Activated CD8-positive, alpha-beta memory T cell treated with anti-CD3 and anti-CD28 coated beads, Interleukin-2, amount 10 ng/mL, durations not matched to agents 7 days and 5 days (primary cell): ENCODE measurements at regions not wholly inside any gene's neighbourhood (a gene's known extent, or its start where the extent isn't known, plus 50 kb on each side); places are given as distances from the start of the nearest gene placed in this dataset.
"Not testable (repeated sequence)": the region's sequence is repeated elsewhere in the genome, so short reads cannot be mapped to it uniquely, and the experiment has no call there.

Experiments
- ATAC-seq: fragments of 150-1000 bp; cut with Tn5 transposase; one replicate; pipeline ENCODE4 v1.10.0; 2021; ENCODE audit warnings: moderate library complexity
- CTCF ChIA-PET: fragments of 350-600 bp; sonication (Branson Sonifier 250); formaldehyde crosslinking; loops from one replicate; lab custom pipeline; 2021; ENCODE audit warnings: antibody characterized with exemption; lab: Charles Lee
- DNase-seq: peaks from one replicate; pipeline ENCODE4 v3.0.0-alpha.2; 2020
- H3K27ac Mint-ChIP-seq: one replicate; pipeline ENCODE4 v1.8.0; 2021; ENCODE audit warnings: mild to moderate bottlenecking, mixed read lengths
- H3K27me3 Mint-ChIP-seq: one replicate; pipeline ENCODE4 v1.8.0; 2021; ENCODE audit warnings: mixed read lengths
- H3K36me3 Mint-ChIP-seq: one replicate; pipeline ENCODE4 v1.8.0; 2021; ENCODE audit warnings: mild to moderate bottlenecking, mixed read lengths
- H3K4me1 Mint-ChIP-seq: one replicate; pipeline ENCODE4 v1.8.0; 2021; ENCODE audit warnings: mixed read lengths
- H3K4me3 Mint-ChIP-seq: one replicate; pipeline ENCODE4 v1.8.0; 2021; ENCODE audit warnings: mild to moderate bottlenecking, moderate library complexity, mixed read lengths
- H3K9me3 Mint-ChIP-seq: one replicate; pipeline ENCODE4 v1.8.0; 2022; ENCODE audit warnings: low read depth, mixed read lengths

DNA sequence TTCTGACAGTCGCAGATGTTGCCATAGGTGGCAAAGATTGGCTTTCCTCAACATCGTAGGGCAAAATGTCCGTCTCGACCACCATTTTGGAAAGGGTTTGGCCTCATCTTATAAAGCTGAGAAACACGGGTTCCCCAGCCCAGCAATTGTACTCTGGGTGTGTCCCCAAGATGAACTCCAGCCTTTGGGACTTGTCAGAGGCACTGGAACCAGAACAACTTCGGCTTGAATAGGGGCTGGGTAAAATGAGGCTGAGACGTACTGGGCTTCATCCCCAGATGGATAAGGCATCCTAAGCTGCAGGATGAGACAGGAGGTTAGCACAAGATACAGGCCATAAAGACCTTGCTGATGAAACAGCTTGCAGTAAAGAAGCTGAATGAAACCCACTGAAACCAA, 151.9 kb downstream of the CRLF2 start:
- Mint-ChIP-seq H3K27ac (no peak overlapping the region), H3K9me3 (peaks cover 24% of the 10 kb centered on the region), H3K36me3 (no peaks in the 10 kb centered on the region), H3K4me3 (no peak overlapping the region), H3K4me1 (no peaks in the 10 kb centered on the region), H3K27me3 (no peaks in the 10 kb centered on the region)
- no peak for ATAC-seq
- CTCF ChIA-PET: no interaction called here
- no peak for DNase-seq

- DNase-seq: no peak
- ATAC-seq: no peak
- CTCF ChIA-PET: no interaction called here
- Mint-ChIP-seq H3K9me3 (peaks cover 24% of the 10 kb centered on the region), H3K36me3 (no peaks in the 10 kb centered on the region), H3K27ac (no peak overlapping the region), H3K4me1 (no peaks in the 10 kb centered on the region), H3K4me3 (no peak overlapping the region), H3K27me3 (no peaks in the 10 kb centered on the region)
Measured at GRCh38 chrX:1059576-1060561, 152.6 kb downstream of the CRLF2 start.

DNA sequence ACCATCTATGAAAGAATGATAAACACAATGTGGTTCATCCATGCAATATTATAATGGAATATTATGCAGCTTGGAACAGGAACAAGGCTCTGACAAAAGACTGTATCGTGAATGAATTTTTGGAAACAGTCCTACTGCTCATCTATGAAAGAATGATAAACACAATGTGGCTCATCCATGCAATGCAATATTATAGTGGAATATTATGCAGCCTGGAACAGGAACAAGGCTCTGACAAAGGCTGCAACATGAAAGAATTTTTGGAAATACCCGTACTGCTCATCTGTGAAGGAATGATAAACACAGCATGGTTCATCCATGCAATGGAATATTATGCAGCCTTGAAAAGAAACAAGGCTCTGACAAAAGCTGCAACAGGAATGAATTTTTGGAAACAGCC, 158.8 kb downstream of the CRLF2 start:
- H3K4me1 Mint-ChIP-seq, ATAC-seq, H3K4me3 Mint-ChIP-seq, H3K27me3 Mint-ChIP-seq, DNase-seq, H3K27ac Mint-ChIP-seq, CTCF ChIA-PET, H3K36me3 Mint-ChIP-seq: not testable (repeated sequence)
- H3K9me3 Mint-ChIP-seq: peaks cover 24% of the 10 kb centered on the region

DNA sequence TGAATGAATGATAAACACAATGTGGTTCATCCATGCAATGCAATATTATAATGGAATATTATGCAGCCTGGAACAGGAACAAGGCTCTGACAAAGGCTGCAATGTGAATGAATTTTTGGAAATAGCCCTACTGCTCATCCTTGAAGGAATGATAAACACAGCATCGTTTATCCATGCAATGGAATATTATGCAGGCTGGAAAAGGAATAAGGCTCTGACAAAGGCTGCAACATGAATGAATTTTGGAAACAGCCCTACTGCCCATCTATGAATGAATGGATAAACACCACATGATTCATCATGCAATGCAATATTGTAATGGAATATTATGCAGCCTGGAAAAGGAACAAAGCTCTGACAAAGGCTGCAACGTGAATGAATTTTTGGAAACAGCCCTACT, 159.4 kb downstream of the CRLF2 start:
- Mint-ChIP-seq H3K36me3 (no peaks in the 10 kb centered on the region), H3K4me3 (no peak overlapping the region), H3K27me3 (no peaks in the 10 kb centered on the region), H3K4me1 (no peaks in the 10 kb centered on the region), H3K9me3 (peaks cover 23% of the 10 kb centered on the region), H3K27ac (no peak overlapping the region)
- CTCF ChIA-PET: no interaction called here
- ATAC-seq: no peak
- DNase-seq: no peak

- Mint-ChIP-seq H3K36me3 (no peaks in the 10 kb centered on the region), H3K4me1 (no peaks in the 10 kb centered on the region), H3K9me3 (peaks cover 23% of the 10 kb centered on the region), H3K27me3 (no peaks in the 10 kb centered on the region), H3K4me3 (no peak overlapping the region), H3K27ac (no peak overlapping the region)
- no peak for ATAC-seq
- CTCF ChIA-PET: no interaction called here
- DNase-seq: no peak
Measured at GRCh38 chrX:1052021-1052420, 160.4 kb downstream of the CRLF2 start.

DNA sequence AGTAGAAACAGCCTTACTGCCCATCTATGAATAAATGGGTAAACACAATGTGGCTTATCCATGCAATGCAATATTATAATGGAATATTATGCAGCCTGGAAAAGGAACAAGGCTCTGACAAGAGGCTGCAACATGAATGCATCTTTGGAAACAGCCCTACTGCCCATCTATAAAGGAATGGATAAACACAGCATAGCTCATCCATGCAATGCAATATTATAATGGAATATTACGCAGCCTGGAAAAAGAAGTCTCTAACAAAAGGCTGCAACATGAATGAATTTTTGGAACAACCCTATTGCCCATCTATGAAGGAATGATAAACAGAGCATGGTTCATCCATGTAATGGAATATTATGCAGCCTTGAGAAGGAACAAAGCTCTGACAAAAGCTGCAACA, 161.0 kb downstream of the CRLF2 start:
- H3K4me3 Mint-ChIP-seq: no peak overlapping the region
- no peaks in the 10 kb centered on the region for H3K4me1 Mint-ChIP-seq
- DNase-seq (no peak), ATAC-seq (no peak)
- CTCF ChIA-PET: no interaction called here
- peaks cover 23% of the 10 kb centered on the region for H3K9me3 Mint-ChIP-seq
- no peaks in the 10 kb centered on the region for H3K36me3 Mint-ChIP-seq
- no peak overlapping the region for H3K27ac Mint-ChIP-seq
- H3K27me3 Mint-ChIP-seq: no peaks in the 10 kb centered on the region

DNA sequence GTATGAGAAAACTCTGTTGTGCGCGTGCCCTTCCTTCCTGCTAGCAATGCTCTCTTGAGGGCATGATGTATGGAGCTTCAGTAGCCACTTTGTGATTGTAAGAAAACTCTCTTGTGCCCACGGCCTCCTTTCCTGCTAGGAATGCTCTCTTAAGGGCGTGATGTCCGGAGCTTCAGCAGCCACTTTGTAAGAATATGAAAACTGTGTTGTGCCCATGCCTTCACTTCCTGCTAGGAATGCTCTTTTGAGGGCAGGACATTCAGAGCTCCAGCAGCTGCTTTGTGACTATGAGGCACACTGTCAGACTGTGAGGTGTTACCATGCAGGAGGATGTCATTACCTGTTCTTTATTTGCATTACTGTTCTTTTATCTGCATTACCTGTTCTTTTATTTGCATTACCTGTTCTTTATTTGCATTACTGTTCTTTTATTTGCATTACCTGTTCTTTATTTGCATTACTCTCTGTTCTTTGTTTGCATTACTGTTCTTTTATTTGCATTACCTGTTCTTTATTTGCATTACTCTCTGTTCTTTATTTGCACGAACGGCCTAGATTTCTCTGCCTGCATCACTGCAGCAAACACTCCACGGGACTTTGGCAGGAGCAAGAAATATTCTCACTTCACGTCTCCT, 166.7 kb downstream of the CRLF2 start:
- ATAC-seq (no peak), DNase-seq (no peak)
- H3K27me3 Mint-ChIP-seq: no peaks in the 10 kb centered on the region
- no peaks in the 10 kb centered on the region for H3K36me3 Mint-ChIP-seq
- no peaks in the 10 kb centered on the region for H3K4me1 Mint-ChIP-seq
- H3K27ac Mint-ChIP-seq: no peak overlapping the region
- H3K4me3 Mint-ChIP-seq: no peak overlapping the region
- CTCF ChIA-PET: no interaction called here
- peaks cover 15% of the 10 kb centered on the region for H3K9me3 Mint-ChIP-seq

DNA sequence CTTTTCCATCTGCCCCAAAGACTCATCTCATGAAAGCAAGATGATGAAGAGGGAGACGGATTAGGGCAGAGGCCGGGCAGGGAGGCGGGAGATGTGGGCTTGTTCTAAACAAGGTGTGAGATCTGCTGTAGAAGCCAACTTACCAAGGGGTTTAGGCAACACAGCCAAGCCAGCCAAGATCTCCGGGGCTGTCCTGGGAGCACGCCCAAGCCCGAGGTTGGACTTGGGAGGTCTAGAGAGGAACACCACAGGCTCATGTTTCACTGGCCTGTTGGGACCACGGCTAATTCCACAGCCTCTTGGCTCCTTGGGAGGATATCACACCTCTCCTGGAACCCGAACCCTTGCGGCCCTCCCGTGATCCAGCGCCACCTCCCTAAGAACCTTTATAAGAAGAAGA, 171.4 kb downstream of the CRLF2 start:
- Mint-ChIP-seq H3K36me3 (no peaks in the 10 kb centered on the region), H3K27ac (no peak overlapping the region), H3K27me3 (no peaks in the 10 kb centered on the region), H3K9me3 (peaks cover 13% of the 10 kb centered on the region), H3K4me1 (no peaks in the 10 kb centered on the region), H3K4me3 (no peak overlapping the region)
- DNase-seq (no peak), ATAC-seq (no peak)
- CTCF ChIA-PET: no interaction called here

DNA sequence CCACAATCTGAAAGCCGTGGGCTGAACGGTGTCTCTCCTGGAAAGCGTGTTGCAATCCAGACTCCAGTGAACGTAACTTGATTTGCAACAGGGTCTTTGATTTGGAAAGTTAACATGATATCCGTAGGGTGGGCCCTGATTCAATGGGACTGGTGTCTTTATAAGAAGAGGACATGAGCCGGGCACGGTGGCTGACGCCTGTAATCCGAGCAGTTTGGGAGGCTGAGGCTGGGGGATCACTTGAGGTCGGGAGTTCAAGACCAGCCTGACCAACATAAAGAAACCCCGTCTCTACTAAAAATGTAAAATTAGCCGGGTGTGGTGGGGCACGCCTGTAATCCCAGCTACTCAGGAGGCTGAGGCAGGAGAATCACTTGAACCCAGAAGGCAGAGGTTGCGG, 176.5 kb downstream of the CRLF2 start:
- not testable (repeated sequence) for H3K4me3 Mint-ChIP-seq, ATAC-seq
- peaks cover 13% of the 10 kb centered on the region for H3K9me3 Mint-ChIP-seq

DNA sequence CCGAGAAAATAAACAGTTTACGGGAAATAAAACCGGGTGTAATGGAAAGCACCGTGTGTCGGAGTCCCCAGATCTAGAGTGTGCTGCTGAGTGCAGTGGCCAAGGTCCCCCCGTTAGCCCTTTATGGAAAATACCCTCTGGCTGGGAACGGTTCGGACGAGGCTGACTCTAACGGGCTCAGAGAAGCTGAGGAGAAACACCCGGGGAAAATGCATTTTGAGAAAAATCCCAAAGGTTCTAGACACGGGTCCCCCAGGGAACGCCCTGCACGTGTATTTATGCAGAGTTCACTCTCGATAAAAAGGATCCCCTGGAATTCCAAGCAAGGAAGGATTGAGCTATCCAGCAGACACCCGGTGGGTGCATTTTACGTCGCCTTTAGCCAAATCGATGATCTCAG, 177.2 kb downstream of the CRLF2 start:
- H3K4me3 Mint-ChIP-seq: no peak overlapping the region
- peaks cover 3% of the 10 kb centered on the region for H3K36me3 Mint-ChIP-seq
- H3K27me3 Mint-ChIP-seq: no peaks in the 10 kb centered on the region
- peaks cover 13% of the 10 kb centered on the region for H3K9me3 Mint-ChIP-seq
- CTCF ChIA-PET: no interaction called here
- no peak overlapping the region for H3K27ac Mint-ChIP-seq
- ATAC-seq: no peak
- DNase-seq: no peak
- H3K4me1 Mint-ChIP-seq: no peaks in the 10 kb centered on the region

More for the DNA sequence above, 176.5 kb downstream of the CRLF2 start:
- H3K36me3 Mint-ChIP-seq, H3K27ac Mint-ChIP-seq, H3K27me3 Mint-ChIP-seq, CTCF ChIA-PET, H3K4me1 Mint-ChIP-seq, DNase-seq: not testable (repeated sequence)

DNA sequence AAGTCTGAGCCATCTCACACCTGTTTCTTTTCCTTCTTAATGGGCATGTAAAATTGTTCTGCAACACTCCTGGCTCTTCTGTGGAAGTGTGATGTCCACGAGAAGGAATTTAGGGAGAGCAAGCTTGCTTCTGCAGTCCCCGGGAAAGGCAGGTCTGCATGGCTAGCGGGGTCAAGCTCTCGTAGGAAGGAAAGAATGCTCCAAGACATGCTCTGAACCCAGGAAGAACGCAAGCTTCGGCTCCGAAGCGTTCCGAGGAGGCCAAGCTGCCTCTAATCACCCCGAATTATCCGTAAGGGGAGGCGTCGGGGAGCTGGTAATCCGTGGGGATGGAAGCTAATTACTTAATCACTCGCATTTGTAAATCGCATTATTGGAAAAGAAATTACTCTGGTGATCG, 177.7 kb downstream of the CRLF2 start:
- CTCF ChIA-PET: no interaction called here
- no peak for DNase-seq
- peaks cover 14% of the 10 kb centered on the region for H3K9me3 Mint-ChIP-seq
- no peak for ATAC-seq
- H3K36me3 Mint-ChIP-seq: peaks cover 3% of the 10 kb centered on the region
- H3K27me3 Mint-ChIP-seq: no peaks in the 10 kb centered on the region
- no peaks in the 10 kb centered on the region for H3K4me1 Mint-ChIP-seq
- no peak overlapping the region for H3K4me3 Mint-ChIP-seq
- no peak overlapping the region for H3K27ac Mint-ChIP-seq

DNA sequence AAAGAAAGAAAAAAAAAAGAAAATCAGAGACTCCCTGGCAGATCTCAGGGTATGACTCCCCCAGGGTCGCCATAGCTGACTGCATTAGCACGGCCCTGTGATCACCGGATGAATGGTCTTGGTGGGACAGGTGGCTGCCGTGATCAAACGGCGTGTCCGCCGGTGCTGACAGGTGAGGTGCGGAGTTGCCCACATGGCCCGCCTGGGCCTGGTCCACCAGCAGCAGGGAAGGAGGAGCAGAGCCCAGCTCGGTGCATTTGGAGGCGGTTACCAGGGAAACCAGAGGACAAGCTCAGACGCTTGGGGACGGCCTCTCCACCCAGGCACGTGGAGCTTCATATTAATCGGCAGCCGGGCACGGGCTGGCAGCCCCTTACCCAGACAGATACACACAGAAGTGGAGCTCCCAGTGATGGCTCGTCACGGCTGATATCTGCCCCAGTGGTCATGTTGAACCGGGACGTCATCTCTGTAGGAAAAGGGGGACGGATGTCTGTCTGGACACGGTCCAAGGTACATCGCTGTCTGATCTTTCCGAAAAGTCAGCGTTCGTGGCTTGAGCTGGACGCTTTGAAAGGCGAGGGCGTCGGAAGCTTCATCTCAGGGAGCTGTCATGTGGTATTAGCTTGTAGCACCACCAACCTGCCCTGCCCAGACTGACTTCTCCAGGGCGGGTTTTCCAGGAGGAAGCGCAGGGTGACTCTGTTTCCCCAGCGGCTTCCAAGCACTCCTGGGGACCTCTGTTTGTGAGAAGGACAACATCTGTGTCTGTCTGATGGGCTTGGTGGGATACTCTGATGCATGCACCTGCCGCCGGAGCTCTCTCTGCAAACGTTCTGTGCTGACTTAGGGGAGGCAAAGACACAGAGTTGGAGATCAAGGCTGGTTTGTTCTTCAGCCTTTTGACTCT, 180.7 kb downstream of the CRLF2 start:
- Mint-ChIP-seq H3K9me3 (peaks cover 19% of the 10 kb centered on the region), H3K36me3 (peaks cover 5% of the 10 kb centered on the region), H3K4me3 (no peak overlapping the region), H3K4me1 (peaks cover 11% of the 10 kb centered on the region), H3K27ac (no peak overlapping the region), H3K27me3 (no peaks in the 10 kb centered on the region)
- CTCF ChIA-PET: no interaction called here
- ATAC-seq: no peak
- no peak for DNase-seq

- CTCF ChIA-PET: no interaction called here
- no peak for ATAC-seq
- H3K27me3 Mint-ChIP-seq: no peaks in the 10 kb centered on the region
- H3K27ac Mint-ChIP-seq: no peak overlapping the region
- peaks cover 14% of the 10 kb centered on the region for H3K4me1 Mint-ChIP-seq
- H3K4me3 Mint-ChIP-seq: no peak overlapping the region
- peaks cover 16% of the 10 kb centered on the region for H3K9me3 Mint-ChIP-seq
- no peak for DNase-seq
- H3K36me3 Mint-ChIP-seq: peaks cover 7% of the 10 kb centered on the region
Measured at GRCh38 chrX:1029494-1029893, 183.0 kb downstream of the CRLF2 start.
